BLaER1 treated with 17β-estradiol and CSF1 and Interleukin-3, amounts not matched to agents 10 nM and 100 nM (cell line): ENCODE measurements at regions not wholly inside any gene's neighbourhood (a gene's known extent, or its start where the extent isn't known, plus 50 kb on each side); places are given as distances from the start of the nearest gene placed in this dataset.

Experiments used
- H3K27ac ChIP-seq, 11 experiments: shearing (Covaris generic); formaldehyde crosslinking; 2 replicates each; pipeline ENCODE4 v1.8.1; 2022
- H3K27me3 ChIP-seq, 11 experiments: shearing (Covaris generic); formaldehyde crosslinking; 2 replicates each; pipeline ENCODE4 v1.8.1; 2022
- H3K36me3 ChIP-seq, 11 experiments: shearing (Covaris generic); formaldehyde crosslinking; 2 replicates each; pipeline ENCODE4 v1.8.1; 2022
- H3K4me1 ChIP-seq, 10 experiments: shearing (Covaris generic); formaldehyde crosslinking; 2 replicates each; pipeline ENCODE4 v1.8.1; 2022
- H3K4me2 ChIP-seq, 11 experiments: shearing (Covaris generic); formaldehyde crosslinking; 2 replicates each; pipeline ENCODE4 v1.8.1; 2022
- H3K4me3 ChIP-seq, 10 experiments: shearing (Covaris generic); formaldehyde crosslinking; 2 replicates each; pipeline ENCODE4 v1.8.1; 2022
- H3K9ac ChIP-seq, 11 experiments: shearing (Covaris generic); formaldehyde crosslinking; 2 replicates each; pipeline ENCODE4 v1.8.1; 2022
- H3K9me3 ChIP-seq, 11 experiments: shearing (Covaris generic); formaldehyde crosslinking; replicated peaks in 1 of 11; 2 replicates each; pipeline ENCODE4 v1.8.1; 2022
- H4K20me1 ChIP-seq, 11 experiments: shearing (Covaris generic); formaldehyde crosslinking; 2 replicates each; pipeline ENCODE4 v1.8.1; 2022
- Cebpa-rat ChIP-seq, 11 experiments: shearing (Covaris generic); IDR thresholded peaks; 2 replicates each; pipeline ENCODE4 v1.8.1; 2022

DNA sequence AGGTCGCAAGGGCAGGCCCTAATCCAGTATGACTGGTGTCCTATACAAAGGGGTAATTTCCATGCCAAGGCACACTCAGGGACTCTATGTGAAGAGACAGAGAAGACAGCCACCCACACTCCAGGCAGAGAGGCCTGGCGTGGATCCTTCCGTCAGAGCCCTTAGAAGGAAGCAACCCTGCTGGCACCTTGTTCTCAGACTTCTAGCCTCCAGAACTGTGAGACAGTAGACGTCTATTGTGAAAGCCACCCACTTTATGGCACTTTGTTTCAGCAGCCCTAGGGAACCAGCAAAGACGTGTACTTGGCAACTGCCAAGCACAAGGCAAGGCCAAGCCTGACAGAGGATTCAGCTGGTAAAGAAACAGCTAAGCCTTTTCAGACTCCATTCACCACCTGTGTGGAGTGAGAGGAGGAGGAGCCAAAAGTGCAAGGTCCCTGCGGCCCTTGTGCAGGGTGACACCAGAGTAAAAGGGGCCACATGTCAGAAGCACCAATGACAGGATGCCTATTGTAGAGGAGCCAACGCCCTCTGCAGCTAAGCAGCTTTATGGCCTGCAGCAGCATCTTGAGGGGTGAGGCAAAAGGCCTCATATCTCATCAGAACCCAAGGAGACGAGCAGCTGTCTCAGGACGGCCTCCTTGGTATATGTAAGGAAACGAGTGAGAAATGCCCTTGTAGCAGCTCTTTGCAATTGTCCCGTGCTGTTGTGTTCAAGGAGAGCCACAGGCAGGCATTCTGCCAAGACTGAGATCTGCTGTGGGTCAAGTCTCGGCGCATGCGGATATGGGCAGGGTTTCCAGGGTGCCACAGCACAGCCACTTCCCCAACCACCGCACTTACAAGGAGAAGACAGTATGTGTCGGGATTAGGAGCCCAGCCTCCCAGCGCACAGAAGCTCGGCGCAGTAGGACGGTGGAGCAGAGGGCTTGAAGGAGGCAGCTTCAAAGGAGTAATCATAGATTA lies 121.5 kb upstream of the LIPC start:
- no peak overlapping the region for H3K4me3 ChIP-seq
- no peak for TF ChIP-seq Cebpa-rat (IDR thresholded peaks at IDR 0.05)
- H3K27me3 ChIP-seq, result no peaks in the 10 kb centered on the region
- H3K4me2 ChIP-seq, result peak overlapping the region in 2 of 11 experiments; percentile 12 to 13; a peak in 2 of 22 replicates
- peaks cover 0 to 41% (median 30%) of the 10 kb centered on the region in 11 experiments; a peak in 16 of 22 replicates for H3K9me3 ChIP-seq
- H3K36me3 ChIP-seq, result no peaks in the 10 kb centered on the region
- peaks cover 37 to 75% (median 41%) of the 10 kb centered on the region in 10 experiments for H3K4me1 ChIP-seq
- no peak overlapping the region for H3K9ac ChIP-seq
- no peak overlapping the region for H3K27ac ChIP-seq
- no peaks in the 10 kb centered on the region for H4K20me1 ChIP-seq

DNA sequence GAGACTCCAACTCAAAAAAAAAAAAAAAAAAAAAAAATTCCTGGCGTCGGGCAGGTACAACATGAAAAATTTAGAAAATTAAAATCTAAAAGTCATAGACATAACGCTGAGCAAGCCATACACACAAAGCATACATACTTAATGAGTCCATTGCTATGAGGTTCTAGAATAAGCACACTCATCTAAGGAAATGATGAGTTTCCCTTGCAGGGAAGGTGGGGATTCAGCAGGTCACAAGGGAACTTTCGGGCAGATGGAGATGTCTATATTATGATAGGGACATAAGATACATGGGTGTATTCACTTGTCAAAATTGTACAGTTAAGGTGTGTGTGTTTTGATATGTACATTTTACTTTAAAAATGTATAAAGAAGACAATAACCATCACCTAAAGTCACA lies 120.2 kb upstream of the LIPC start:
- no peak overlapping the region for H3K9ac ChIP-seq
- peaks cover 31 to 77% (median 38%) of the 10 kb centered on the region in 10 experiments for H3K4me1 ChIP-seq
- H3K9me3 ChIP-seq, result peaks cover 0 to 45% (median 22%) of the 10 kb centered on the region in 11 experiments; a peak in 18 of 22 replicates
- H3K27me3 ChIP-seq, result no peaks in the 10 kb centered on the region
- H3K4me2 ChIP-seq, result no peak overlapping the region
- TF ChIP-seq Cebpa-rat (IDR thresholded peaks at IDR 0.05), result no peak
- H4K20me1 ChIP-seq, result no peaks in the 10 kb centered on the region
- H3K4me3 ChIP-seq, result no peak overlapping the region
- H3K27ac ChIP-seq, result no peak overlapping the region
- no peaks in the 10 kb centered on the region for H3K36me3 ChIP-seq

DNA sequence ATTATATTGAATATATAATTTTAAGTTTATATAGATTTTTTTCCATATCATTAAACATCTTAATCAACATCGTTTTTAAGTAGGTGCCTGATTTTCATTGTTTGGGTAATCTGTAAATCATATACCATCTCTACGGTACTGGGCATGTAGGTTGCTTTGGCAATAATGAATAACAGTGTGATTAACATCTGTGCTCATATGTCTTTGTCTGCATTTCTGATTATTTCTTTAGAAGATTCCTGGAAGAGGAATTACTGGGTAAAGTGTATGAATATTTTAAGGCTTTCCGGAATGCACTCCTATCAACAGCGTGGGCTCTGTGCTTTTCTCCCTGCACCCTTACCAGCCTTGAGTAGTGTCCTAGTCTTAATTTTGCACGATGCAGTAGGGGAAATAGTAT lies 119.8 kb upstream of the LIPC start:
- Histone ChIP-seq H3K9ac (no peak overlapping the region), H3K4me3 (no peak overlapping the region), H4K20me1 (no peaks in the 10 kb centered on the region), H3K36me3 (no peaks in the 10 kb centered on the region), H3K27me3 (no peaks in the 10 kb centered on the region), H3K9me3 (peaks cover 0 to 50% (median 27%) of the 10 kb centered on the region in 11 experiments; a peak in 18 of 22 replicates), H3K27ac (no peak overlapping the region), H3K4me1 (peaks cover 26 to 72% (median 34%) of the 10 kb centered on the region in 10 experiments), H3K4me2 (peak overlapping the region in 2 of 11 experiments; percentile 13 to 23; a peak in 1 of 22 replicates)
- no peak for TF ChIP-seq Cebpa-rat (IDR thresholded peaks at IDR 0.05)

DNA sequence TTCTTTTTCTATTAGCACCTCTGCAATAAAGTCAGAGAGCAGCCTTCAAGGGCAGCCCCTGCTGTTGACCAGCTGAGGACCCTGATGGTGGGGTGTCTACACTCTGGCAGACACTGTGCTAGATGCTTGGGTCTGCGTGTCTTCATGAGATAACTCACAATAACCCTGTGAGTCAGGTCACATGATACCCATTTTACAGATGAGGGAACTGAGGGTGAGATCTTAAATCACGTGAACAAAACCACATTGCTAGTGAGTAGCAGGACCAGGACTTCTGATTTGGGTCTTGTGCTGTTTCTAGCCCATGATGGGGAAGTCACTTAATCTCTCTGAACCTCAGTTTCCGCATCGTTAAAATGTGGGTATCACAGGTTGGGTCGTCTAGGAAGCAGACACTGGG lies 118.5 kb upstream of the LIPC start:
- peaks cover 0 to 58% (median 36%) of the 10 kb centered on the region in 11 experiments; a peak in 19 of 22 replicates for H3K9me3 ChIP-seq
- no peaks in the 10 kb centered on the region for H3K36me3 ChIP-seq
- no peak for TF ChIP-seq Cebpa-rat (IDR thresholded peaks at IDR 0.05)
- peaks cover 18 to 60% (median 26%) of the 10 kb centered on the region in 10 experiments for H3K4me1 ChIP-seq
- no peak overlapping the region; a peak in 1 of 22 replicates for H3K9ac ChIP-seq
- no peak overlapping the region for H3K4me3 ChIP-seq
- no peaks in the 10 kb centered on the region for H4K20me1 ChIP-seq
- H3K27ac ChIP-seq, result peak overlapping the region in 4 of 11 experiments; percentile 55 to 69 (median 60); a peak in 4 of 22 replicates
- H3K27me3 ChIP-seq, result no peaks in the 10 kb centered on the region
- H3K4me2 ChIP-seq, result peak overlapping the region in 10 of 11 experiments; percentile 20 to 72 (median 58); a peak in 12 of 22 replicates

DNA sequence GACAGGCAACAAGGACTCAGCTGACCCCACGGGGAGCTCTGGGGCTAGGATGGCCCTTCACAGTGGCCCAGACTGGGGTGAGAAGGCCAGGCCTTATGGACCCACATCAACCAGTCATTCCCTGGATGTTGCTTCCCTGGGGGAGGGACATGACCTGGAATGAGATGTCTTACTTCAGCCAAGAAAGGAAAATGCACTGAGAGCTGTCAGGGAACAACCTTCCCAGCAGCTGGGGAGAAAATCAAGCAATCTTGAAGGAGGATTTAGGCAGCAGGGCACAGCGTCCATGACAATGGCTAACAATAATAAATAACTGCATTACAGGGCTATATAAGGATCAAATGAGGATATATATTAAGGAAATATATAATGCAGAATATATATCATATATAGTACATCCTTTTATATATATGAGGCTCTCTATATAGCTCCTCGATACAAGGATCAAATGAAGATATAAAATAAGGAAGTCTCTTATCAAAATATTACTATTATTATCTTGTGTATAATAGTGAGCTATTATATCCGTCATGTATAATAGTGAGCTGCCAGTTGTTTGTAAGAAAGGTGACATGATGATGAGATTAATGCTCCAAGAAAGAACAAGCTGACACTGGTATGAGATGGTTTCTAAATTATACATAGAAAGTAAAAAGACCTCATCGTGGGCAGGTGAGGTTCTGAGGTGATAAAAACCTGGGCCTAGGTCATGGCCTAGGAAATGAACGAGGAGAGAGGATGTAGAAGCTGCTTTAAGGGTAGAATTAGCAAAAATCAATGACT lies 117.8 kb upstream of the LIPC start:
- Histone ChIP-seq H3K9me3 (peaks cover 0 to 60% (median 40%) of the 10 kb centered on the region in 11 experiments; a peak in 19 of 22 replicates), H3K27ac (peak overlapping the region in 10 of 11 experiments; percentile 6 to 69 (median 46); a peak in 18 of 22 replicates), H3K4me3 (peak overlapping the region in 1 of 10 experiments; percentile 15; a peak in 1 of 20 replicates), H3K27me3 (no peaks in the 10 kb centered on the region), H3K4me2 (peak overlapping the region; percentile 50 to 72 (median 65)), H4K20me1 (no peaks in the 10 kb centered on the region), H3K9ac (peak overlapping the region in 8 of 11 experiments; percentile 1 to 50 (median 24); a peak in 8 of 22 replicates), H3K4me1 (peaks cover 18 to 57% (median 26%) of the 10 kb centered on the region in 10 experiments), H3K36me3 (no peaks in the 10 kb centered on the region)
- no peak for TF ChIP-seq Cebpa-rat (IDR thresholded peaks at IDR 0.05)

DNA sequence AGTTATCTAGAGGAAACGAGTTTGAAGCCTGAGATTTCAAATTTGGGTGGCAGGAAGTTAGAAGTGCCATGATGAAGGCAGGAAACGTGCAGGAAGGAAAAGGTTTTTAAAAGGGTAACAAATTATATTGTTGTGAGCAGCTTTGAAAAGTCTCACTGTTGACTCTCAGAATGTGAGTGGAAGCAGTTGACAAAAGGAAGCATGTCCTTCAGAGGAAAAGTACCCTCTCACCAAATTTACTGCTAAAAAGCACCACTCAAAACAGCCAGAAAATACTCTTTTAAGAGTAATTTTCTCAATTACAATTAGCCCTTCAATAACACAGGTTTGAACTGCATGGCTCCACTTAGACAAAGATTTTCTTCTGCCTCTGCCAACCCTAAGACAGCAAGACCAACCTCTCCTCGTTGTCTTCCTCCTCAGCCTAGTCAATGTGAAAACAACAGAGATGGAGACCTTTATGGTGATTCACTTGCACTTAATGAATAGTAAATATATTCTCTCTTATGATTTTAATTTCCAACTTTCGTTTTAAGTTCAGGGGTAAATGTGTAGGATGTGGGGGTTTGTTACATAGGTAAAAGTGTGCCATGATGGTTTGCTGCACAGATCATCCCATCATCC lies 117.1 kb upstream of the LIPC start:
- H3K4me3 ChIP-seq, result peak overlapping the region in 1 of 10 experiments; percentile 15; a peak in 1 of 20 replicates
- TF ChIP-seq Cebpa-rat (IDR thresholded peaks at IDR 0.05), result no peak
- peak overlapping the region in 8 of 11 experiments; percentile 1 to 39 (median 15); a peak in 8 of 22 replicates for H3K9ac ChIP-seq
- H3K9me3 ChIP-seq, result peaks cover 0 to 56% (median 36%) of the 10 kb centered on the region in 11 experiments; a peak in 19 of 22 replicates
- H3K4me1 ChIP-seq, result peaks cover 18 to 50% (median 25%) of the 10 kb centered on the region in 10 experiments
- H4K20me1 ChIP-seq, result no peaks in the 10 kb centered on the region
- H3K36me3 ChIP-seq, result no peaks in the 10 kb centered on the region
- H3K27ac ChIP-seq, result peak overlapping the region in 10 of 11 experiments; percentile 6 to 69 (median 46); a peak in 18 of 22 replicates
- H3K27me3 ChIP-seq, result no peaks in the 10 kb centered on the region
- peak overlapping the region; percentile 50 to 72 (median 65) for H3K4me2 ChIP-seq

DNA sequence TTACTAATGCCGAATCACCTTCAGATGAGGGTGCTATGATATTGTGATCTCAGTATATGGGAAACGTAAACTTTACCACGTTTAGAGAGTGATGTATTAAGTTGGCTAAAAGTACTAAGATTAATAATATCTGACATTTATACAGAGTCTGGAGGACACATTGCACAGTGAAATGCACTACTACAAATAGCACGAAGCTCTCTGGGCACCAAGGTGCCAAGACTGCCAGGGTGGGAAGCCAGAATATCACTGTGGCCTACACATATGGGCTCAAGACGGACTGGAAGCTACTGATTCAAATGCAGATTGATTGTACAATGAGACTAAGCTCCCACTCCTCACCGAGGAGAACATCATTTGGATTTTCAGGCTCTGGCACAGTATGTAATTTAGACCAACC lies 113.3 kb upstream of the LIPC start:
- Histone ChIP-seq H3K4me2 (no peak overlapping the region), H3K9ac (no peak overlapping the region), H3K4me3 (no peak overlapping the region), H4K20me1 (no peaks in the 10 kb centered on the region), H3K36me3 (no peaks in the 10 kb centered on the region), H3K27ac (no peak overlapping the region), H3K9me3 (peaks cover 8 to 49% (median 39%) of the 10 kb centered on the region in 11 experiments; a peak in 21 of 22 replicates), H3K27me3 (no peaks in the 10 kb centered on the region), H3K4me1 (peaks cover 17 to 37% (median 32%) of the 10 kb centered on the region in 10 experiments)
- TF ChIP-seq Cebpa-rat (IDR thresholded peaks at IDR 0.05), result no peak

DNA sequence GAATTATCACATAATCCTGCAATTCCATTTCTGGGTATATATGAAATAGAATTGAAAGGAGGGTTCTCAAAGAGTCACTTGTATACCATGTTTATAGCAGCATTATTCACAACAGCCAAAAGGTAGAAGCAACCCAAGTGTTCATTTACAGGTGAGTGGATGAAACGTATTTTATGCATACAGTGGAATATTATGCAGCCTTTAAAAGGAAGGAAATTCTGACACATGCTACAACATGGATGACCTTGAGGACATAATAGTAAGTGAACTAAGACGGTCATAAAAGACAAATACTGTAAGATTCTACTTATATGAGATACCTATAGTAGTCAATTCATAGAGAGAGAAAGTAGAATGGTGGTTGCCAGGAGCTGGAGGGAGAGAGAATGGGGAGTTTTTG lies 110.8 kb upstream of the LIPC start:
- H3K4me1 ChIP-seq, result peaks cover 0 to 43% (median 8%) of the 10 kb centered on the region in 10 experiments; a peak in 14 of 20 replicates
- TF ChIP-seq Cebpa-rat (IDR thresholded peaks at IDR 0.05), result no peak
- no peak overlapping the region for H3K27ac ChIP-seq

More for the DNA sequence above, 110.8 kb upstream of the LIPC start:
- no peak overlapping the region for H3K4me2 ChIP-seq
- no peaks in the 10 kb centered on the region for H4K20me1 ChIP-seq
- H3K9me3 ChIP-seq, result peaks cover 8 to 42% (median 31%) of the 10 kb centered on the region in 11 experiments; a peak in 21 of 22 replicates
- H3K27me3 ChIP-seq, result no peaks in the 10 kb centered on the region
- no peak overlapping the region for H3K9ac ChIP-seq
- no peak overlapping the region for H3K4me3 ChIP-seq
- H3K36me3 ChIP-seq, result no peaks in the 10 kb centered on the region
